OCI-LY7 (cell line): ENCODE measurements at regions not wholly inside any gene's neighbourhood (a gene's known extent, or its start where the extent isn't known, plus 50 kb on each side); places are given as distances from the start of the nearest gene placed in this dataset.

Experiments
- BruUV-seq: library from RNA; stranded (reverse); fragments of 400-500 nt; replicated peaks from 2 replicates; lab custom pipeline; 2021; lab: Mats Ljungman, UMichigan
- CTCF ChIA-PET: fragments of 300-600 bp; sonication (Branson Sonifier 250); formaldehyde crosslinking; loops from one replicate; lab custom pipeline; 2022; ENCODE audit warnings: antibody characterized with exemption; ENCODE audit not compliant: unreplicated experiment; lab: Charles Lee
- POLR2A ChIA-PET: fragments of 300-600 bp; sonication (Branson Sonifier 250); formaldehyde crosslinking; loops from one replicate; lab custom pipeline; 2022; ENCODE audit warnings: antibody characterized with exemption; lab: Charles Lee
- DNase-seq: peaks from one replicate; pipeline ENCODE4 v3.0.0-alpha.2; 2015; ENCODE audit warnings: low spot score
- H2AFZ ChIP-seq: fragments of 200-600 bp; sonication (generic), shearing (Covaris generic); 2 replicates; pipeline ENCODE4 v1.6.1; 2014; ENCODE audit warnings: mild to moderate bottlenecking, antibody characterized with exemption, low read length, moderate library complexity
- H3K27ac ChIP-seq: fragments of 200-600 bp; sonication (generic); 2 replicates; pipeline ENCODE4 v1.5.1; 2014; ENCODE audit warnings: mixed run types, low read depth, mild to moderate bottlenecking, moderate library complexity, low read length, inconsistent platforms; ENCODE audit not compliant: poor library complexity, severe bottlenecking
- H3K36me3 ChIP-seq: fragments of 200-600 bp; sonication (generic); 2 replicates; pipeline ENCODE4 v1.6.1; 2014; ENCODE audit warnings: mild to moderate bottlenecking, antibody characterized with exemption, low read length, moderate library complexity, mixed read lengths; ENCODE audit not compliant: insufficient read depth
- H3K4me1 ChIP-seq: fragments of 200-600 bp; sonication (generic); 2 replicates; pipeline ENCODE4 v1.5.1; 2014; ENCODE audit warnings: mild to moderate bottlenecking, low read length; ENCODE audit not compliant: insufficient read depth, poor library complexity, severe bottlenecking
- H3K4me2 ChIP-seq: fragments of 200-600 bp; sonication (generic); 2 replicates; pipeline ENCODE4 v1.6.1; 2014; ENCODE audit warnings: mild to moderate bottlenecking, low read length
- H3K4me3 ChIP-seq: fragments of 200-600 bp; sonication (generic); 2 replicates; pipeline ENCODE4 v1.5.1; 2014; ENCODE audit warnings: mild to moderate bottlenecking, low read depth, low read length; ENCODE audit not compliant: poor library complexity, severe bottlenecking
- H3K79me2 ChIP-seq: fragments of 200-600 bp; sonication (generic); 2 replicates; pipeline ENCODE4 v1.6.1; 2016; ENCODE audit warnings: low read depth, mild to moderate bottlenecking, low read length, moderate library complexity, mixed read lengths; ENCODE audit not compliant: insufficient read depth
- H3K9me2 ChIP-seq: fragments of 200-600 bp; sonication (generic); 2 replicates; pipeline ENCODE4 v1.6.1; 2016; ENCODE audit warnings: mild to moderate bottlenecking, low read length, mixed read lengths; ENCODE audit not compliant: insufficient read depth
- H3K9me3 ChIP-seq: fragments of 200-600 bp; sonication (generic); 2 replicates; pipeline ENCODE4 v1.6.1; 2014; ENCODE audit warnings: mild to moderate bottlenecking, mixed run types, low read length, mixed read lengths
- H4K20me1 ChIP-seq: fragments of 200-600 bp; sonication (generic); 2 replicates; pipeline ENCODE4 v1.6.1; 2014; ENCODE audit warnings: mild to moderate bottlenecking, antibody characterized with exemption, low read length, moderate library complexity, mixed read lengths; ENCODE audit not compliant: insufficient read depth
- EZH2phosphoT487 ChIP-seq: fragments of 200-600 bp; sonication (generic); IDR thresholded peaks from 2 replicates; pipeline ENCODE4 v1.6.1; 2018; ENCODE audit warnings: low read depth, borderline replicate concordance, mild to moderate bottlenecking, mixed run types, antibody characterized with exemption, low read length, moderate library complexity, mixed read lengths
- intact Hi-C: fragments of 100-400 bp; cut with micrococcal nuclease; formaldehyde crosslinking; loops from one replicate; pipeline ENCODE4 v1.10.0; 2022; ENCODE audit not compliant: unreplicated experiment
- TF ChIP-seq, protein P1 (sequence below): fragments of 200-600 bp; sonication (generic); conservative IDR thresholded peaks from 2 replicates; pipeline ENCODE4 v1.5.1; 2014; ENCODE audit warnings: mild to moderate bottlenecking, antibody characterized with exemption, low read length, moderate library complexity, mixed read lengths

DNA sequence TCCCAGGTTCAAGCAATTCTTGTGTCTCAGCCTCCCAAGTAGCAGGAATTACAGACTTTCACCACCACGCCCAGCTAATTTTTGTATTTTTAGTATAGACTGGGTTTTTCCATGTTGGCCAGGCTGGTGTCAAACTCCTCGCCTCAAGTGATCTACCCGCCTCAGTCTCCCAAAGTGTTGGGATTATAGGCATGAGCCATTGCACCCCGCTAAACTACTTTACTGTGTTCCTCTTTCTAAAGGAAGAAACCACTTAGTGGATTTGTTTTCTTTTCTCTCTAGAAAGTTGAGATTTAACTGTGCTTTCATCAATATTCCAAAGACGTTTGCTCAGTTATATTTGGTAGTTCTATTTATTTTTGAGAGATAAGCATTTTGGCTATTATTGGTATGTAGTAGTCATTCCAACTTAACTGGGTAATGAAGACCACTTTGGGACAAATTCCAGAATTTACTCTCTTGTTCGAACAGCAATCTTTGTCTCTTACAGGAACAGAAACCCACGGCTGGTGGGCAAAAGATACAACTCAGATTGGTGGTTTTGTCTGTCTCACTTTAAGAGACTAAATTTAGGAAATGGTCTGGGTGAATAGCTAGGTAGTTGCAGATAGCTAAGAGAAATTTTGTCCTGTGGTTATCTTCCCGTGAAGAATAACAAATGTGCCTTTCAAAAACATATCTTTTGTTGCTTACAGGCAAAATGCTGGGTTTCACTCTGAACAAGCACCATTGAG is 103.5 kb upstream of the CD55 start:
- no peaks in the 10 kb centered on the region for H4K20me1 ChIP-seq
- BruUV-seq, result no TSS peak
- no peaks in the 10 kb centered on the region for H3K9me2 ChIP-seq
- no peak overlapping the region for H3K4me2 ChIP-seq
- TF ChIP-seq EZH2phosphoT487, result no peak
- TF ChIP-seq, protein P1, sequence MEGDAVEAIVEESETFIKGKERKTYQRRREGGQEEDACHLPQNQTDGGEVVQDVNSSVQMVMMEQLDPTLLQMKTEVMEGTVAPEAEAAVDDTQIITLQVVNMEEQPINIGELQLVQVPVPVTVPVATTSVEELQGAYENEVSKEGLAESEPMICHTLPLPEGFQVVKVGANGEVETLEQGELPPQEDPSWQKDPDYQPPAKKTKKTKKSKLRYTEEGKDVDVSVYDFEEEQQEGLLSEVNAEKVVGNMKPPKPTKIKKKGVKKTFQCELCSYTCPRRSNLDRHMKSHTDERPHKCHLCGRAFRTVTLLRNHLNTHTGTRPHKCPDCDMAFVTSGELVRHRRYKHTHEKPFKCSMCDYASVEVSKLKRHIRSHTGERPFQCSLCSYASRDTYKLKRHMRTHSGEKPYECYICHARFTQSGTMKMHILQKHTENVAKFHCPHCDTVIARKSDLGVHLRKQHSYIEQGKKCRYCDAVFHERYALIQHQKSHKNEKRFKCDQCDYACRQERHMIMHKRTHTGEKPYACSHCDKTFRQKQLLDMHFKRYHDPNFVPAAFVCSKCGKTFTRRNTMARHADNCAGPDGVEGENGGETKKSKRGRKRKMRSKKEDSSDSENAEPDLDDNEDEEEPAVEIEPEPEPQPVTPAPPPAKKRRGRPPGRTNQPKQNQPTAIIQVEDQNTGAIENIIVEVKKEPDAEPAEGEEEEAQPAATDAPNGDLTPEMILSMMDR, result no peak
- H3K4me1 ChIP-seq, result no peaks in the 10 kb centered on the region
- H2AFZ ChIP-seq, result no peak overlapping the region
- H3K79me2 ChIP-seq, result no peaks in the 10 kb centered on the region
- no peak for DNase-seq
- no peak overlapping the region for H3K27ac ChIP-seq
- ChIA-PET POLR2A (no interaction called here), CTCF (no interaction called here)
- no peaks in the 10 kb centered on the region for H3K36me3 ChIP-seq
- no peaks in the 10 kb centered on the region for H3K9me3 ChIP-seq
- no peak overlapping the region for H3K4me3 ChIP-seq
- intact Hi-C loops, result no loop called here

DNA sequence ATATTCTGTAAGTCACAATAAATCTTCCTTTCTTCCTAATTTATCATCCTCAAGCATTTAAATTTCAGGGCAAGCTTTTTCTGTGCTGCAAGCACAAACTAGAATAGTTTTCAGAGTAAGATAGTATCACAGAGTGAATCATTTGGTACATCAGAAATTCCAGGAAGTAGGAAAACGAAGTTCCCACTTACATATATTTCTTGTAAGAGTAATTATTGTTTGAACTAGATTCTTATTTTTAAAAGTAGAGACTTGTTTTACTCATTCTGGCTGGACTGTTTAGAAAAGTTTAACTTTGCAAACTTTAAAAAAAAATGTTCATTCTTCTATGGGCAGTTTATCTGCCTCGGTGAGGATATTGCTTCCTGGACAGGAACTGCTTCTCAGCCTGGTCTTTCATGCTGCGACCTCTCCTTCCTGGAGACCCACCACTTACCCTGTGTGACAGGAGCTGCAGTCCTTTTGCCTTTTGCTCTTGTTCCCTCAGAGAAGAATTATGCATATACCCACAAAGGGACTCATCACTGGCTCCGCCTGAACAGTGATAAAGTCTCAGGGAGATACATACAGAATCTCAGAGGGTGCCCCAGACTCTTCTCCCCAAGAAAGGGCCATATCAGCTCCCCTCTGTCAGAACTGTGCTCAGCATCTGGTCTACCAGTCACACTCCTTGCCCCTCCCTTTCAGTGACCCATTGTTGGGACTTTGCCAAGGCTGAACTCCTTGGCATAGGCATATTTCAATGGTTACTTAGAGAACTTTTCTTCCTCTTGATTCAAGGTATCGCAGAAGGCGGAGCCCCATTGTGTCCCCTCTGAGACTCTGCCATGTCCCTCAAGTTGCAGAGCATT is 102.7 kb upstream of the CD55 start:
- H3K4me2 ChIP-seq, result no peak overlapping the region
- H4K20me1 ChIP-seq, result no peaks in the 10 kb centered on the region
- ChIA-PET POLR2A (no interaction called here), CTCF (no interaction called here)
- no peak overlapping the region for H3K4me3 ChIP-seq
- DNase-seq, result no peak
- H3K27ac ChIP-seq, result no peak overlapping the region
- no peaks in the 10 kb centered on the region for H3K9me2 ChIP-seq
- BruUV-seq, result no TSS peak
- no peak overlapping the region for H2AFZ ChIP-seq
- intact Hi-C loops, result no loop called here
- TF ChIP-seq, protein P1, result no peak
- TF ChIP-seq EZH2phosphoT487, result no peak
- no peaks in the 10 kb centered on the region for H3K79me2 ChIP-seq
- H3K9me3 ChIP-seq, result no peaks in the 10 kb centered on the region
- H3K4me1 ChIP-seq, result no peaks in the 10 kb centered on the region
- H3K36me3 ChIP-seq, result no peaks in the 10 kb centered on the region
